Stimulated activated memory B cell treated with anti-CD40 and anti-IgM and Interleukin-4, amounts not matched to agents 10 μg/mL and 1 μg/mL and 100 μg/mL, for 72 hours (primary cell): ENCODE measurements at regions not wholly inside any gene's neighbourhood (a gene's known extent, or its start where the extent isn't known, plus 50 kb on each side); places are given as distances from the start of the nearest gene placed in this dataset.
"Not testable (repeated sequence)": the region's sequence is repeated elsewhere in the genome, so short reads cannot be mapped to it uniquely, and the experiment has no call there.

Source experiments
- ATAC-seq: fragments of 150-1000 bp; cut with Tn5 transposase; 2 replicates; pipeline ENCODE4 v1.10.0; 2021
- H3K27ac Mint-ChIP-seq: one replicate; pipeline ENCODE4 v1.8.0; 2022; ENCODE audit warnings: mild to moderate bottlenecking, mixed read lengths
- H3K27me3 Mint-ChIP-seq: one replicate; pipeline ENCODE4 v1.8.0; 2022; ENCODE audit warnings: mixed read lengths
- H3K36me3 Mint-ChIP-seq: one replicate; pipeline ENCODE4 v1.8.0; 2022; ENCODE audit warnings: mixed read lengths
- H3K4me1 Mint-ChIP-seq: one replicate; pipeline ENCODE4 v1.8.0; 2022; ENCODE audit warnings: mixed read lengths
- H3K4me3 Mint-ChIP-seq: one replicate; pipeline ENCODE4 v1.8.0; 2022; ENCODE audit warnings: mild to moderate bottlenecking, moderate library complexity, mixed read lengths
- H3K9me3 Mint-ChIP-seq: one replicate; pipeline ENCODE4 v1.8.0; 2022; ENCODE audit warnings: mixed read lengths

- H3K9me3 Mint-ChIP-seq: peaks cover 6% of the 10 kb centered on the region
- H3K27ac Mint-ChIP-seq: no peak overlapping the region
- no peaks in the 10 kb centered on the region for H3K4me1 Mint-ChIP-seq
- no peak for ATAC-seq
- no peaks in the 10 kb centered on the region for H3K36me3 Mint-ChIP-seq
- no peak overlapping the region for H3K4me3 Mint-ChIP-seq
- H3K27me3 Mint-ChIP-seq: no peaks in the 10 kb centered on the region
Observed at GRCh38 chr6:95867205-95867604, 148.6 kb upstream of the FUT9 start.

- no peaks in the 10 kb centered on the region for H3K4me1 Mint-ChIP-seq
- ATAC-seq: no peak
- no peak overlapping the region for H3K4me3 Mint-ChIP-seq
- no peaks in the 10 kb centered on the region for H3K36me3 Mint-ChIP-seq
- H3K27me3 Mint-ChIP-seq: no peaks in the 10 kb centered on the region
- H3K27ac Mint-ChIP-seq: no peak overlapping the region
- no peaks in the 10 kb centered on the region for H3K9me3 Mint-ChIP-seq
Observed at GRCh38 chr6:95877480-95877879, 138.3 kb upstream of the FUT9 start.

GRCh38 chr6:95879856-95880255 is 135.9 kb upstream of the FUT9 start:
- Mint-ChIP-seq H3K27ac (no peak overlapping the region), H3K4me1 (no peaks in the 10 kb centered on the region), H3K27me3 (no peaks in the 10 kb centered on the region), H3K9me3 (no peaks in the 10 kb centered on the region), H3K4me3 (no peak overlapping the region), H3K36me3 (no peaks in the 10 kb centered on the region)
- ATAC-seq: no peak

- Mint-ChIP-seq H3K9me3 (peaks cover 2% of the 10 kb centered on the region), H3K27me3 (no peaks in the 10 kb centered on the region), H3K4me3 (no peak overlapping the region)
Observed at GRCh38 chr6:95882371-95882770, 133.4 kb upstream of the FUT9 start.

GRCh38 chr6:95888711-95889110 is 127.1 kb upstream of the FUT9 start:
- H3K4me3 Mint-ChIP-seq, H3K9me3 Mint-ChIP-seq, H3K27me3 Mint-ChIP-seq, ATAC-seq, H3K4me1 Mint-ChIP-seq, H3K27ac Mint-ChIP-seq, H3K36me3 Mint-ChIP-seq: not testable (repeated sequence)

More at GRCh38 chr6:95882371-95882770, 133.4 kb upstream of the FUT9 start:
- H3K36me3 Mint-ChIP-seq: no peaks in the 10 kb centered on the region
- no peak overlapping the region for H3K27ac Mint-ChIP-seq
- no peaks in the 10 kb centered on the region for H3K4me1 Mint-ChIP-seq
- no peak for ATAC-seq

GRCh38 chr6:95905132-95905531 is 110.6 kb upstream of the FUT9 start:
- Mint-ChIP-seq H3K27ac (no peak overlapping the region), H3K4me3 (no peak overlapping the region), H3K27me3 (no peaks in the 10 kb centered on the region), H3K4me1 (no peaks in the 10 kb centered on the region), H3K9me3 (peaks cover 3% of the 10 kb centered on the region), H3K36me3 (no peaks in the 10 kb centered on the region)
- no peak for ATAC-seq

- Mint-ChIP-seq H3K4me3 (no peak overlapping the region), H3K27ac (no peak overlapping the region), H3K4me1 (no peaks in the 10 kb centered on the region), H3K27me3 (no peaks in the 10 kb centered on the region), H3K9me3 (no peaks in the 10 kb centered on the region), H3K36me3 (no peaks in the 10 kb centered on the region)
- no peak for ATAC-seq
Observed at GRCh38 chr6:95917034-95917433, 98.7 kb upstream of the FUT9 start.

- ATAC-seq: no peak
Observed at GRCh38 chr6:95923518-95923917, 92.3 kb upstream of the FUT9 start.

GRCh38 chr6:95935736-95936135 is 80.0 kb upstream of the FUT9 start:
- no peak overlapping the region for H3K4me3 Mint-ChIP-seq
- ATAC-seq: no peak
- H3K4me1 Mint-ChIP-seq: no peaks in the 10 kb centered on the region
- H3K36me3 Mint-ChIP-seq: no peaks in the 10 kb centered on the region
- no peaks in the 10 kb centered on the region for H3K9me3 Mint-ChIP-seq
- H3K27ac Mint-ChIP-seq: no peak overlapping the region
- no peaks in the 10 kb centered on the region for H3K27me3 Mint-ChIP-seq

More at GRCh38 chr6:95923518-95923917, 92.3 kb upstream of the FUT9 start:
- H3K36me3 Mint-ChIP-seq: no peaks in the 10 kb centered on the region
- H3K9me3 Mint-ChIP-seq: peaks cover 3% of the 10 kb centered on the region
- no peaks in the 10 kb centered on the region for H3K4me1 Mint-ChIP-seq
- H3K27me3 Mint-ChIP-seq: no peaks in the 10 kb centered on the region
- H3K27ac Mint-ChIP-seq: no peak overlapping the region
- no peak overlapping the region for H3K4me3 Mint-ChIP-seq

GRCh38 chr6:95946906-95947305 is 68.9 kb upstream of the FUT9 start:
- no peak for ATAC-seq
- no peaks in the 10 kb centered on the region for H3K27me3 Mint-ChIP-seq
- no peak overlapping the region for H3K4me3 Mint-ChIP-seq
- H3K9me3 Mint-ChIP-seq: peaks cover 3% of the 10 kb centered on the region
- no peaks in the 10 kb centered on the region for H3K4me1 Mint-ChIP-seq
- H3K36me3 Mint-ChIP-seq: no peaks in the 10 kb centered on the region
- H3K27ac Mint-ChIP-seq: no peak overlapping the region

GRCh38 chr6:95948324-95948723 is 67.5 kb upstream of the FUT9 start:
- Mint-ChIP-seq H3K4me3 (no peak overlapping the region), H3K4me1 (no peaks in the 10 kb centered on the region), H3K36me3 (no peaks in the 10 kb centered on the region), H3K27ac (no peak overlapping the region), H3K9me3 (peaks cover 3% of the 10 kb centered on the region), H3K27me3 (no peaks in the 10 kb centered on the region)
- ATAC-seq: no peak

- Mint-ChIP-seq H3K9me3 (peaks cover 3% of the 10 kb centered on the region), H3K4me1 (no peaks in the 10 kb centered on the region)
Observed at GRCh38 chr6:95949985-95950384, 65.8 kb upstream of the FUT9 start.

GRCh38 chr6:95958686-95959085 is 57.1 kb upstream of the FUT9 start:
- H3K36me3 Mint-ChIP-seq: no peaks in the 10 kb centered on the region
- H3K4me1 Mint-ChIP-seq: no peaks in the 10 kb centered on the region
- H3K9me3 Mint-ChIP-seq: no peaks in the 10 kb centered on the region
- no peak overlapping the region for H3K27ac Mint-ChIP-seq
- H3K27me3 Mint-ChIP-seq: no peaks in the 10 kb centered on the region
- H3K4me3 Mint-ChIP-seq: no peak overlapping the region
- no peak for ATAC-seq

More at GRCh38 chr6:95949985-95950384, 65.8 kb upstream of the FUT9 start:
- Mint-ChIP-seq H3K27ac (no peak overlapping the region), H3K36me3 (no peaks in the 10 kb centered on the region), H3K27me3 (no peaks in the 10 kb centered on the region), H3K4me3 (no peak overlapping the region)
- ATAC-seq: no peak

GRCh38 chr6:95959261-95959660 is 56.5 kb upstream of the FUT9 start:
- no peak overlapping the region for H3K4me3 Mint-ChIP-seq
- no peak overlapping the region for H3K27ac Mint-ChIP-seq
- no peaks in the 10 kb centered on the region for H3K9me3 Mint-ChIP-seq
- no peaks in the 10 kb centered on the region for H3K4me1 Mint-ChIP-seq
- H3K27me3 Mint-ChIP-seq: no peaks in the 10 kb centered on the region
- ATAC-seq: no peak
- no peaks in the 10 kb centered on the region for H3K36me3 Mint-ChIP-seq
